ENCODE measurements at regions not wholly inside any gene's neighbourhood (a gene's known extent, or its start where the extent isn't known, plus 50 kb on each side); places are given as distances from the start of the nearest gene placed in this dataset.

GRCh38 chr4:81676537-81676936, 204.8 kb upstream of the RASGEF1B start:
- TF ChIP-seq REST (IDR thresholded peaks at IDR 0.05; ENCODE audit: insufficient read depth in 1 of 2, low read depth in 2 of 2, low read length in 2 of 2) (no peak), FOXP2 (optimal IDR thresholded peaks at IDR 0.05; ENCODE audit: borderline replicate concordance, extremely low read depth, extremely low read length, insufficient read depth) (no peak), SIN3A (IDR thresholded peaks at IDR 0.05; ENCODE audit: borderline replicate concordance, insufficient read depth, low read length) (no peak), TAF1 (IDR thresholded peaks at IDR 0.05; ENCODE audit: borderline replicate concordance, insufficient read depth, low read length) (no peak), POLR2AphosphoS5 (IDR thresholded peaks at IDR 0.05; ENCODE audit: low read depth, low read length) (no peak)

DNA sequence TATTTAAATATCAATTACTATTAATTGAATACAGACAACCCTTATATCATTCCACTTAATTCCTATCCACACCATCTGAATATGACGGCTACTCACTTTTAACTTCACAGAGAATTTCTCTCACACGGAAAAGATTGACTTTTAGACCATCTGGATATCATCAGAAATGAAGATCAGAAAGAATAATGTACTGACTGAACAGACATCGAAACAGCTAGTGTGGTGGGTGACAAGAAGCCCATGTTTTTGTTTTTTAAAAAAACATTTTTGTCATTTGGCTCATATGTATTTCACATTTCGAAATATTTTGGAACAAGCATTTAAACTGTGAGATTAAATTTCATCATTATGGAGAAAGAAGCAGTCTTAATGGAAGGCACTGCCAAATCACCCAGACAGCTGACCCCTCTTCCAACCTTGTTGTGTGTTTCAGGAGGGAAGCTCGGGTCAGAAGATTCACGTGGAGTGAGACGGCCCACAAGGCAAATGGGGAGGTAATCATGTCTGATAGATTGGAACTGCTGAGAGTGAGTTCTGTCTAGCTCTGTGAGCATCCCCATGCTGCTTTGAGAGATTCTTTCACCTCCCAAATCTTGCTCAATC, 204.2 kb upstream of the RASGEF1B start:
- TF ChIP-seq SIN3A (IDR thresholded peaks at IDR 0.05; ENCODE audit: borderline replicate concordance, insufficient read depth, low read length) (no peak), POLR2AphosphoS5 (IDR thresholded peaks at IDR 0.05; ENCODE audit: low read depth, low read length) (no peak), REST (IDR thresholded peaks at IDR 0.05; ENCODE audit: insufficient read depth in 1 of 2, low read depth in 2 of 2, low read length in 2 of 2) (no peak), TAF1 (IDR thresholded peaks at IDR 0.05; ENCODE audit: borderline replicate concordance, insufficient read depth, low read length) (no peak), FOXP2 (optimal IDR thresholded peaks at IDR 0.05; ENCODE audit: borderline replicate concordance, extremely low read depth, extremely low read length, insufficient read depth) (no peak)

GRCh38 chr4:81673961-81674360, 202.3 kb upstream of the RASGEF1B start:
- TF ChIP-seq FOXP2 (optimal IDR thresholded peaks at IDR 0.05; ENCODE audit: borderline replicate concordance, extremely low read depth, extremely low read length, insufficient read depth): no peak
- TF ChIP-seq SIN3A (IDR thresholded peaks at IDR 0.05; ENCODE audit: borderline replicate concordance, insufficient read depth, low read length): no peak
- TF ChIP-seq POLR2AphosphoS5 (IDR thresholded peaks at IDR 0.05; ENCODE audit: low read depth, low read length): no peak

DNA sequence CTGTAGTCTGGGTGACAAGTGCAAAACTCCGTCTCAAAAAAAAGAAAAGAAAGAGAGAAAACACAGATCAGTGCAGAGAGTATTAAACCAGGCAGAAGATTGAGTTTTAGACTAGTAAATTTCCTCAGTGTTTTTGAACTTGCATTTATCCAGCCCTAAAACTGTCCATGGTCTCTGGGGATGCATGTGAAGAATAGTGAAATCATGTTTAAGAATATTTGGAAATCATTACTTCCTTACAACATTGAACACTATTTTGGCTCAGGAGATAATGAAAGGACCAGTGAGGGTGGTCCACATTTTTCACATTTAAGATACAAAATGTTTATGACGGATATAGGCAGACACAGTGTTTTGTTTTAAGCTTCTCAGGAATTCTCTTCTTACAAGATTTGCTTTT, 195.8 kb upstream of the RASGEF1B start:
- TF ChIP-seq FOXP2 (optimal IDR thresholded peaks at IDR 0.05; ENCODE audit: borderline replicate concordance, extremely low read depth, extremely low read length, insufficient read depth): no peak

DNA sequence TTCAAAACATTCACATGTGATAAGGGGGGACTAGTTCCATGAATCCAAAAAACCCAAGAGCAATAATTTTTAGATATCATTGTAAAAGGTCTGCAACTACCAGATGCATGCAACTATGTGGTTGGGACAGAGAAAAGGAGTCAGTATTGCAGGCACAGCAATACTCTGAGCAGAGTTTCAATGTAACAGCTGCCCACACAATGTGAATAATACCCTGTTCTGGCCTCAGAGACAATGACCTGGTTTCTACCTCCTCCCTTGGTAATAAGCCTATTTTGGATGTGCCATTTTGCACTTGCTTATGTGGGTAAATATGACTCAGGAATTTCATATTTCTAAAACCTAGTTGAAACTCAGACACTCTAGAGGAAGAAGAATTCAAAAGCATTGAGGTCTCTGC, 194.8 kb upstream of the RASGEF1B start:
- TF ChIP-seq SIN3A (IDR thresholded peaks at IDR 0.05; ENCODE audit: borderline replicate concordance, insufficient read depth, low read length): no peak
- TF ChIP-seq FOXP2 (optimal IDR thresholded peaks at IDR 0.05; ENCODE audit: borderline replicate concordance, extremely low read depth, extremely low read length, insufficient read depth): no peak
- TF ChIP-seq REST (IDR thresholded peaks at IDR 0.05; ENCODE audit: insufficient read depth in 1 of 2, low read depth in 2 of 2, low read length in 2 of 2): no peak
- TF ChIP-seq TAF1 (IDR thresholded peaks at IDR 0.05; ENCODE audit: borderline replicate concordance, insufficient read depth, low read length): no peak
- TF ChIP-seq POLR2AphosphoS5 (IDR thresholded peaks at IDR 0.05; ENCODE audit: low read depth, low read length): no peak

- TF ChIP-seq FOXP2 (optimal IDR thresholded peaks at IDR 0.05; ENCODE audit: borderline replicate concordance, extremely low read depth, extremely low read length, insufficient read depth) (no peak), TAF1 (IDR thresholded peaks at IDR 0.05; ENCODE audit: borderline replicate concordance, insufficient read depth, low read length) (no peak), POLR2AphosphoS5 (IDR thresholded peaks at IDR 0.05; ENCODE audit: low read depth, low read length) (no peak), SIN3A (IDR thresholded peaks at IDR 0.05; ENCODE audit: borderline replicate concordance, insufficient read depth, low read length) (no peak), REST (IDR thresholded peaks at IDR 0.05; ENCODE audit: insufficient read depth in 1 of 2, low read depth in 2 of 2, low read length in 2 of 2) (no peak)
Measured at GRCh38 chr4:81665649-81666048, 193.9 kb upstream of the RASGEF1B start.
